Muscle of leg (tissue), 3 donors: ENCODE measurements at regions not wholly inside any gene's neighbourhood (a gene's known extent, or its start where the extent isn't known, plus 50 kb on each side); places are given as distances from the start of the nearest gene placed in this dataset.

Source experiments
- DNase-seq: peaks from one replicate; pipeline ENCODE4 v3.0.0; 2013
- H3K27ac ChIP-seq: one replicate; pipeline ENCODE4 v1.5.1; 2013; ENCODE audit warnings: mild to moderate bottlenecking, low read length, control low read depth
- H3K27me3 ChIP-seq: one replicate; pipeline ENCODE4 v1.6.1; 2013; ENCODE audit warnings: low read length; ENCODE audit not compliant: control insufficient read depth, insufficient read depth
- H3K36me3 ChIP-seq: one replicate; pipeline ENCODE4 v1.6.1; 2013; ENCODE audit warnings: low read length; ENCODE audit not compliant: control insufficient read depth, insufficient read depth
- H3K4me1 ChIP-seq: one replicate; pipeline ENCODE4 v1.6.1; 2013; ENCODE audit warnings: low read length; ENCODE audit not compliant: control insufficient read depth, insufficient read depth
- H3K4me3 ChIP-seq: one replicate; pipeline ENCODE4 v1.5.1; 2013; ENCODE audit warnings: low read length, control low read depth
- H3K9me3 ChIP-seq: replicated peaks from 2 replicates; pipeline ENCODE4 v1.6.1; 2013; ENCODE audit warnings: low read depth, low read length; ENCODE audit not compliant: control insufficient read depth
- WGBS: methylation state at CpG from one replicate; pipeline ENCODE4 v1.1.5; 2013; ENCODE audit warnings: missing lambda C conversion rate; ENCODE audit not compliant: insufficient coverage; 5-methylcytosine and 5-hydroxymethylcytosine counted together

- no peaks in the 10 kb centered on the region for H3K27me3 ChIP-seq
- no peak overlapping the region for H3K4me3 ChIP-seq
Measured at GRCh38 chr12:13358391-13358905, 161.9 kb downstream of the EMP1 start.

GRCh38 chr12:13350946-13351345 lies 154.4 kb downstream of the EMP1 start:
- H3K27me3 ChIP-seq, result no peaks in the 10 kb centered on the region
- no peaks in the 10 kb centered on the region for H3K4me1 ChIP-seq
- no peak overlapping the region for H3K27ac ChIP-seq
- H3K4me3 ChIP-seq, result no peak overlapping the region
- H3K9me3 ChIP-seq, result no peaks in the 10 kb centered on the region
- H3K36me3 ChIP-seq, result no peaks in the 10 kb centered on the region
- WGBS, result 77% methylated on average over 2 of the region's 2 CpGs
- no peak for DNase-seq

More at GRCh38 chr12:13358391-13358905, 161.9 kb downstream of the EMP1 start:
- Histone ChIP-seq H3K27ac (no peak overlapping the region), H3K4me1 (no peaks in the 10 kb centered on the region), H3K9me3 (no peaks in the 10 kb centered on the region), H3K36me3 (no peaks in the 10 kb centered on the region)
- WGBS, result 86% methylated on average over 1 of the region's 4 CpGs
- DNase-seq, result no peak

- H3K27me3 ChIP-seq, result no peaks in the 10 kb centered on the region
- H3K4me1 ChIP-seq, result no peaks in the 10 kb centered on the region
- no peaks in the 10 kb centered on the region for H3K36me3 ChIP-seq
- H3K9me3 ChIP-seq, result no peaks in the 10 kb centered on the region
- no CpG with 5 or more reads among the region's 2 CpGs for WGBS
- H3K27ac ChIP-seq, result no peak overlapping the region
- DNase-seq, result no peak
- H3K4me3 ChIP-seq, result no peak overlapping the region
Measured at GRCh38 chr12:13350381-13350780, 153.9 kb downstream of the EMP1 start.

- no peak for DNase-seq
- WGBS, result 100% methylated on average over 1 of the region's 1 CpG
Measured at GRCh38 chr12:13348464-13348863, 151.9 kb downstream of the EMP1 start.

GRCh38 chr12:13347241-13348043 lies 150.9 kb downstream of the EMP1 start:
- WGBS, result 100% methylated on average over 1 of the region's 4 CpGs
- Histone ChIP-seq H3K27me3 (no peaks in the 10 kb centered on the region), H3K36me3 (no peaks in the 10 kb centered on the region), H3K9me3 (no peaks in the 10 kb centered on the region), H3K4me3 (no peak overlapping the region), H3K27ac (no peak overlapping the region), H3K4me1 (no peaks in the 10 kb centered on the region)
- no peak for DNase-seq

More at GRCh38 chr12:13348464-13348863, 151.9 kb downstream of the EMP1 start:
- no peak overlapping the region for H3K27ac ChIP-seq
- no peaks in the 10 kb centered on the region for H3K4me1 ChIP-seq
- no peak overlapping the region for H3K4me3 ChIP-seq
- no peaks in the 10 kb centered on the region for H3K36me3 ChIP-seq
- no peaks in the 10 kb centered on the region for H3K27me3 ChIP-seq
- H3K9me3 ChIP-seq, result no peaks in the 10 kb centered on the region

GRCh38 chr12:13345722-13346121 lies 149.2 kb downstream of the EMP1 start:
- no peak for DNase-seq
- no peaks in the 10 kb centered on the region for H3K36me3 ChIP-seq
- H3K9me3 ChIP-seq, result no peaks in the 10 kb centered on the region
- H3K27ac ChIP-seq, result no peak overlapping the region
- H3K27me3 ChIP-seq, result no peaks in the 10 kb centered on the region
- H3K4me3 ChIP-seq, result no peak overlapping the region
- no peaks in the 10 kb centered on the region for H3K4me1 ChIP-seq

GRCh38 chr12:13343375-13343774 lies 146.8 kb downstream of the EMP1 start:
- 61% methylated on average over 2 of the region's 2 CpGs for WGBS

GRCh38 chr12:13342971-13343370 lies 146.4 kb downstream of the EMP1 start:
- no peak overlapping the region for H3K4me3 ChIP-seq
- H3K27ac ChIP-seq, result no peak overlapping the region
- no peak for DNase-seq
- WGBS, result 70% methylated on average over 2 of the region's 3 CpGs
- H3K27me3 ChIP-seq, result no peaks in the 10 kb centered on the region
- H3K4me1 ChIP-seq, result no peaks in the 10 kb centered on the region
- no peaks in the 10 kb centered on the region for H3K9me3 ChIP-seq
- H3K36me3 ChIP-seq, result no peaks in the 10 kb centered on the region

More at GRCh38 chr12:13343375-13343774, 146.8 kb downstream of the EMP1 start:
- Histone ChIP-seq H3K27ac (no peak overlapping the region), H3K27me3 (no peaks in the 10 kb centered on the region), H3K4me1 (no peaks in the 10 kb centered on the region), H3K9me3 (no peaks in the 10 kb centered on the region), H3K36me3 (no peaks in the 10 kb centered on the region), H3K4me3 (no peak overlapping the region)
- no peak for DNase-seq

- Histone ChIP-seq H3K4me1 (no peaks in the 10 kb centered on the region), H3K36me3 (no peaks in the 10 kb centered on the region), H3K27ac (no peak overlapping the region), H3K4me3 (no peak overlapping the region), H3K9me3 (no peaks in the 10 kb centered on the region), H3K27me3 (no peaks in the 10 kb centered on the region)
- no peak for DNase-seq
- WGBS, result 10% methylated on average over 1 of the region's 1 CpG
Measured at GRCh38 chr12:13340149-13340548, 143.6 kb downstream of the EMP1 start.

GRCh38 chr12:13339538-13339937 lies 143.0 kb downstream of the EMP1 start:
- Histone ChIP-seq H3K27ac (no peak overlapping the region), H3K27me3 (no peaks in the 10 kb centered on the region), H3K36me3 (no peaks in the 10 kb centered on the region), H3K4me3 (no peak overlapping the region), H3K9me3 (no peaks in the 10 kb centered on the region), H3K4me1 (no peaks in the 10 kb centered on the region)
- WGBS, result no CpG with 5 or more reads among the region's 1 CpG
- no peak for DNase-seq
